ENCODE measurements at regions not wholly inside any gene's neighbourhood (a gene's known extent, or its start where the extent isn't known, plus 50 kb on each side); places are given as distances from the start of the nearest gene placed in this dataset.
A peak's percentile ranks its signal among the peaks of the same experiment; 100 is the strongest.

DNA sequence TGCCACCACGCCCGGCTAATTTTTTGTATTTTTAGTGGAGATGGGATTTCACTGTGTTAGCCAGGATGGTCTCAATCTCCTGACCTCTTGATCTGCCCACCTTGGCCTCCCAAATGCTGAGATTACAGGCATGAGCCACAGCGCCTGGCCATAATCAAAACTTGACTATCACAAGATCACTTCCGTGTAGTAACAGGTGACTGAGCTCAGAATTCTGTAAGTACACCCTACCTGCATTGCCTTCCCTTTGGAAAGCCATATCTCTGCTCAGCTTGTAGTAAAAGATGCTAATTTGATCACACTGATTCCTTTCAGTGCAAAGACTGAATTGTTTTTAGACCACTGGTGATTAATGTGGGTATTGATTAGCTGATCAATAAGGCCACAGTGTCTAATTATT, 167.1 kb downstream of the SHOX2 start:
- no peak for DNase-seq
- ATAC-seq, result no peak
- Mint-ChIP-seq H3K27ac (no peak overlapping the region), H3K4me1 (no peaks in the 10 kb centered on the region), H3K27me3 (no peaks in the 10 kb centered on the region), H3K9me3 (no peaks in the 10 kb centered on the region), H3K36me3 (ENCODE audit: low read depth) (no peaks in the 10 kb centered on the region), H3K4me3 (no peak overlapping the region)

- Mint-ChIP-seq H3K27ac (no peak overlapping the region), H3K4me3 (no peak overlapping the region), H3K9me3 (no peaks in the 10 kb centered on the region), H3K27me3 (no peaks in the 10 kb centered on the region), H3K36me3 (ENCODE audit: low read depth) (no peaks in the 10 kb centered on the region), H3K4me1 (no peaks in the 10 kb centered on the region)
- ATAC-seq, result no peak
- no peak for DNase-seq
Observed at GRCh38 chr3:157938154-157938779, 168.0 kb downstream of the SHOX2 start.

DNA sequence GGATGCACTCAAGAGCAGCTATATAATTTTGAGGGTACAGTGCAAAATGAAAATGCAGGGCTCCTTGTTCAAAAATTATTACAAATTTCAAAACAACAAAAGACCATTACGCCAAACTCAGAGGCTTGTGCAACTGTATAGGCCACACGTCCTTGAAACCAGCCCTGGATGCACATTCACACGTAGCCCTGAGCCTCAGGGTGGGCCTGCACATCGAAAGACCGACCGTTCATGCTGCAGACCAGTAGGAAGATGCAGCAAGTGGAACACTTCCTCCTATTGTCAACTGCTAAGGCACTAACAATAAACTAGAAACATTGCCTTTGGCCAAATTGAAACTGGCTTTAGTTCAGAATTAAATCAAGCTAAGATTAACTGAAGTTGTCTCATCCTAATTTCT, 174.7 kb downstream of the SHOX2 start:
- Mint-ChIP-seq H3K9me3 (no peaks in the 10 kb centered on the region), H3K27me3 (no peaks in the 10 kb centered on the region), H3K4me1 (no peaks in the 10 kb centered on the region), H3K36me3 (ENCODE audit: low read depth) (no peaks in the 10 kb centered on the region), H3K4me3 (no peak overlapping the region), H3K27ac (no peak overlapping the region)
- ATAC-seq, result no peak
- no peak for DNase-seq

DNA sequence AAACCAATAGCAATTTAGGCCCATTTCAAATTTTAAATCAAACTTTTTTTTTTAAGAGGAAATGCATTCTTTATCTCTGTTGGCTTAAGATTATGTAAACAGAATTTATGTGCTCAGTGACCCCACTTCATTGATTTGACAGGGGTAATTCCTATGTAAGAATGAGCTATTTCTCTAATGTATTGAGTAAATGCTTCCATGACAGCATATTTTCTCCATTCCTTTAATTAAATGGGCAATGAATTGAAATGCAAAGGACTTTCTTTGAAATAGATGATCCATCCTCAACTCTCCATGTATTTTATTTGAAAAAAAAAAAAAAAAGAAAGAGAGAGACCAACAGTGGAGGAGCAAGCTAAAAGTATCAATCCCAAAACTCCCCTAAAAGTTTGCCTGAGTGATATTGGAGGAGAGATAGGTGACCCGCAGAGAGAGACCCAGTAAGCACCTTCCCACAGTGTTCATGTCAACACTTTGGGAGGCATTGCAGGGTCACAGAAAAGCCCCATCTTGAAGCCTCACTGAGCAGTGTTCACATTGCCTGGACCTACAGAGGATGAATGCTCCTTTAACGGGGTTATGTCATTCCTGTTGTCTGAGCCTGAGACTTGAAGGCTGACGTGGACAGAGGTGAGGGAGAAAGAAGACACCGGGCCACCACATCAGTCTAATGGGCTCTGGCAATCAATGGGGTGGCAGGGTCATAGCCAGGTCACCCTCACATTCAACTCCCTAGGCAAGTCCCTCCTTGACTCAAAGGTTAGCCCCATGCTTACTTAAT, 176.0 kb downstream of the SHOX2 start:
- Mint-ChIP-seq H3K4me1 (no peaks in the 10 kb centered on the region), H3K27ac (no peak overlapping the region), H3K36me3 (ENCODE audit: low read depth) (no peaks in the 10 kb centered on the region), H3K27me3 (no peaks in the 10 kb centered on the region), H3K9me3 (no peaks in the 10 kb centered on the region), H3K4me3 (no peak overlapping the region)
- DNase-seq, result no peak
- no peak for ATAC-seq

- Mint-ChIP-seq H3K27ac (no peak overlapping the region), H3K27me3 (no peaks in the 10 kb centered on the region), H3K4me1 (no peaks in the 10 kb centered on the region), H3K4me3 (no peak overlapping the region), H3K36me3 (ENCODE audit: low read depth) (no peaks in the 10 kb centered on the region), H3K9me3 (no peaks in the 10 kb centered on the region)
- DNase-seq (no peak), ATAC-seq (no peak)
Observed at GRCh38 chr3:157926822-157927221, 179.4 kb downstream of the SHOX2 start.

- H3K27me3 Mint-ChIP-seq, result no peaks in the 10 kb centered on the region
- no peak for DNase-seq
- ATAC-seq, result peak; percentile 49
Observed at GRCh38 chr3:157922614-157923013, 183.6 kb downstream of the SHOX2 start.

GRCh38 chr3:157921811-157922210, 184.4 kb downstream of the SHOX2 start:
- Mint-ChIP-seq H3K36me3 (ENCODE audit: low read depth) (no peaks in the 10 kb centered on the region), H3K27me3 (no peaks in the 10 kb centered on the region), H3K4me3 (no peak overlapping the region), H3K9me3 (no peaks in the 10 kb centered on the region), H3K27ac (no peak overlapping the region), H3K4me1 (no peaks in the 10 kb centered on the region)
- no peak for DNase-seq
- ATAC-seq, result no peak

More at GRCh38 chr3:157922614-157923013, 183.6 kb downstream of the SHOX2 start:
- H3K9me3 Mint-ChIP-seq, result no peaks in the 10 kb centered on the region
- H3K27ac Mint-ChIP-seq, result no peak overlapping the region
- no peak overlapping the region for H3K4me3 Mint-ChIP-seq
- H3K36me3 Mint-ChIP-seq (ENCODE audit: low read depth), result no peaks in the 10 kb centered on the region
- no peaks in the 10 kb centered on the region for H3K4me1 Mint-ChIP-seq

GRCh38 chr3:157920822-157921700, 185.2 kb downstream of the SHOX2 start:
- Mint-ChIP-seq H3K9me3 (no peaks in the 10 kb centered on the region), H3K4me1 (no peaks in the 10 kb centered on the region), H3K27me3 (no peaks in the 10 kb centered on the region), H3K4me3 (no peak overlapping the region), H3K36me3 (ENCODE audit: low read depth) (no peaks in the 10 kb centered on the region), H3K27ac (no peak overlapping the region)
- ATAC-seq (no peak), DNase-seq (no peak)

GRCh38 chr3:157919319-157919887, 186.8 kb downstream of the SHOX2 start:
- no peaks in the 10 kb centered on the region for H3K27me3 Mint-ChIP-seq

GRCh38 chr3:157918402-157918801, 187.8 kb downstream of the SHOX2 start:
- Mint-ChIP-seq H3K4me3 (no peak overlapping the region), H3K27ac (no peak overlapping the region), H3K27me3 (no peaks in the 10 kb centered on the region), H3K4me1 (no peaks in the 10 kb centered on the region), H3K36me3 (ENCODE audit: low read depth) (no peaks in the 10 kb centered on the region), H3K9me3 (no peaks in the 10 kb centered on the region)
- ATAC-seq (no peak), DNase-seq (no peak)

More at GRCh38 chr3:157919319-157919887, 186.8 kb downstream of the SHOX2 start:
- no peaks in the 10 kb centered on the region for H3K4me1 Mint-ChIP-seq
- ATAC-seq, result no peak
- DNase-seq, result no peak
- no peaks in the 10 kb centered on the region for H3K36me3 Mint-ChIP-seq (ENCODE audit: low read depth)
- no peaks in the 10 kb centered on the region for H3K9me3 Mint-ChIP-seq
- no peak overlapping the region for H3K4me3 Mint-ChIP-seq
- H3K27ac Mint-ChIP-seq, result no peak overlapping the region

GRCh38 chr3:157916672-157917071, 189.5 kb downstream of the SHOX2 start:
- no peak for ATAC-seq

GRCh38 chr3:157914882-157915281, 191.3 kb downstream of the SHOX2 start:
- Mint-ChIP-seq H3K27ac (no peak overlapping the region), H3K9me3 (no peaks in the 10 kb centered on the region), H3K4me1 (no peaks in the 10 kb centered on the region), H3K27me3 (no peaks in the 10 kb centered on the region), H3K4me3 (no peak overlapping the region), H3K36me3 (ENCODE audit: low read depth) (no peaks in the 10 kb centered on the region)
- ATAC-seq (no peak), DNase-seq (no peak)

More at GRCh38 chr3:157916672-157917071, 189.5 kb downstream of the SHOX2 start:
- no peak for DNase-seq
- H3K4me1 Mint-ChIP-seq, result no peaks in the 10 kb centered on the region
- no peaks in the 10 kb centered on the region for H3K9me3 Mint-ChIP-seq
- no peaks in the 10 kb centered on the region for H3K27me3 Mint-ChIP-seq
- no peak overlapping the region for H3K27ac Mint-ChIP-seq
- H3K4me3 Mint-ChIP-seq, result no peak overlapping the region
- no peaks in the 10 kb centered on the region for H3K36me3 Mint-ChIP-seq (ENCODE audit: low read depth)

- H3K4me1 Mint-ChIP-seq, result no peaks in the 10 kb centered on the region
- no peaks in the 10 kb centered on the region for H3K36me3 Mint-ChIP-seq (ENCODE audit: low read depth)
- H3K4me3 Mint-ChIP-seq, result no peak overlapping the region
- no peak for DNase-seq
- no peak overlapping the region for H3K27ac Mint-ChIP-seq
- ATAC-seq, result no peak
- H3K9me3 Mint-ChIP-seq, result no peaks in the 10 kb centered on the region
- H3K27me3 Mint-ChIP-seq, result peaks cover 2% of the 10 kb centered on the region
Observed at GRCh38 chr3:157913741-157914150, 192.5 kb downstream of the SHOX2 start.
